ENCODE measurements at regions not wholly inside any gene's neighbourhood (a gene's known extent, or its start where the extent isn't known, plus 50 kb on each side); places are given as distances from the start of the nearest gene placed in this dataset.
A peak's percentile ranks its signal among the peaks of the same experiment; 100 is the strongest.

DNA sequence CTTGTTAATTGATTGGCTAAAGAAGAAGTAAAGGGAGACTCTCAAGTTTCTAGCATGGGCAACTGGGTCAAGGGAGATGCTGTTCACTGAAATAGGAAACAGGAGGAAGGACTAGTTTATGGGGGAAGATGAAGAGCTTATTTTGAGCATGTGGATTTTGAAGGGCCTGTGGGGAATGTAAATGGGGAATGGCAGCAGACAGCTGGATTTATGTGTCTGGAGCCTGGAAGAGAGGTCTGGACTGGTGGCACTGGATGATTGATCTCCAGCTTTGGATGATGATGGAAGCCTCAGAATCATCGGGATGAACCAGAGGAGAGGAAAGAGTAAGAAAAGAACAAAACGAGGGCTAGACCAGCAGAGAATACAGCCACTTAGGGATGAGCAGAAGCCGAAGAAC, 54.9 kb upstream of the ENAH start:
- ATAC-seq, result no peak

DNA sequence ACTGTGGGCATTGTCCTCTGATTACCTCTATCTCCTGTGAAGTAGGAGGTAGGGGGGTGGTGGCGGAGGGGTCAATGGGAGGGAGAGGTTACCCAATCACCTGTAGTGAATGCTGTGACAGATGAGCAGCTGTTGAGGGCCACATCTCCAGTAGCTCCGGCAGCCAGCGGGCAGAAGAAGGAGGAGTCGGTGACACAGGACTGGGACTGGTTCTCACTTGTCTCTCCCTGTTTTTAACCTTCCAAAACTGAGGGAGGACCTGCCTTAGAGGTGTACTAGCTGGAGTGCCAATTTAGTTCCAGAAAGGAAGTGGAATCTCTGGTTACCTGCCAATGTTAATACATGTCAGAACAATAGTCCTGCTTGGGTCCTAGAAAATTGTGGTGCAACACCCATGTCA, 56.2 kb upstream of the ENAH start:
- peak; percentile 94 for ATAC-seq

DNA sequence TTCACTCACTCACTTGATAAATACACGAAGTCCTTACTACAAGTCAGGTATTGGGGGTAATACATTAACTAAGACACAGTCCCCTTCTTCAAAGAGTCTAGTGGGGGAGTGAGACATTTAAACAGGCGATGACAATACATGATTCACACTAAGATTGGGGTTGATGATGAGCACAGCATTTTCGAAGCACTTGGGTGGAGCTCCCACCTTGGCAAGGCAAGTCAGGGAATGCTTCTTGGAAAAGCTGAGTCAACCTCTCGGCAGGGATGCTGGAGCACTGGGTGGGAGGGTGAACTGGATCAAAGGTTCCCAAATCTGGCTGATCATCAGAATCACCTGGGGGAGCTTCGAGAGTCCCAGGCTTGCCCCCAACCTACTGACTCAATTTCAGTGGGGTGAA, 57.9 kb upstream of the ENAH start:
- ATAC-seq, result peak; percentile 43

DNA sequence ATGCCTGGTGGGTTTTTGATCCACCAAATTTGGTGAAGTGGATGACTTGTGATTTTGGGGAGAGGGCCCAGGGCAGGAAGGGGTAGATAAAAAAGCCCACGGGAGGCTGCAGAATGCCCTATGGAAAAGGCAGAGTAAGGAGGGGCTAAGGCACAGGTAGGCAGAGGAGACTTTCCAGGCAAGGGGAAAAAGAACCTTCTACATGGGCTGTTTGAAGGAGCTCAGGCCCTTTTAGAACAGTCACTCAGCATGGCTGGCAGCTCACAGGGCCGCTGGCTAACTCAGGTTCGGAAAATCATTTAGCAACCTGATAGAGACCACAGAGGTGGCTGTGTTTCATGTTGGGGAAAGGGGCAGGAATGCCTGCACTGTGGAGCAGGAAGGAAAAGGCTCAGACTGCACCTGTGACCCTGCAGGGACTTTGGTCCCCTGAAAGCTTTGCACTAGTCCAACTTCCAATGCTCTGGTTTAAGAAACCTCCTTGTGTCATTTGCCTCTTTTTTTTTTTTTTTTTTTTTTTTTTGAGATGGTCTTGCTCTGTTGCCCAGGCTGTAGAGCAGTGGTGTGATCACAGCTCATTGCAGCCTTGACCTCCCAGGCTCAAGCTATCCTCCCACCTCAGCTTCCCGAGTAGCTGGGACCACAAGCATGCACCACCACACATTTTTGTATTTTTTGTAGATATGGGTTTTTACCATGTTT, 58.5 kb upstream of the ENAH start:
- no peak for ATAC-seq

DNA sequence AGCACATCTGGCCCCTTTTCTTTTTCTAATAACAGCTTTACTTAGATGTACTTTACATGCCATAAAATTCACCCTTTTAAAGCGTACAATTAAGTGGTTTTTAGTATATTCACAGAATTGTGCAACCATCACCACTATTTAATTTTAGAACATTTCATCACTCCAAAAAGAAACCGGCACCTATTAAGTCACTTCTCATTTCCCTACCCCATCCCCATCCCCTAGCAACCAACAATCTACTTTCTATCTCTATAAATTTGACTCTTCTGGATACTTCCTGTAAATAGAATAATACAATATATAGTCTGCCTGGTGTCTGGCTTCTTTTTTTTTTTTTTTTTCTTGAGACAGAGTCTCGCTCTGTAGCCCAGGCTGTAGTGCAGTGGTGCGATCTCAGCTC, 59.5 kb upstream of the ENAH start:
- ATAC-seq, result no peak

DNA sequence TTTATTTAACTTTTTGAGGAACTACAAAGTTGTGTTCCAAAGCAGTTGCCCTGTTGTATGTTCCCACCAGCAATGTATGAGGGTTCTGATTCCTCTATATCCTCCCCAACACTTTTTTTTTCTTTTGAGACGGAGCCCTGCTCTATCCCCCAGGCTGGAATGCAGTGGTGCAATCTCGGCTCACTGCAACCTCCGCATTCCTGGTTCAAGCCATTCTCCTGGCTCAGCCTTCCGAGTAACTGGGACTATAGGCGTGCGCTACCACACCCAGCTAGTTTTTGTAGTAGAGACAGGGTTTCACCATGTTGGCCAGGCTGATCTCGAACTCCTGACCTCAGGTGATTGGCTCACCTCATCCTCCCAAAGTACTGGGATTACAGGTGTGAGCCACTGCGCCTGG, 60.4 kb upstream of the ENAH start:
- no peak for ATAC-seq

DNA sequence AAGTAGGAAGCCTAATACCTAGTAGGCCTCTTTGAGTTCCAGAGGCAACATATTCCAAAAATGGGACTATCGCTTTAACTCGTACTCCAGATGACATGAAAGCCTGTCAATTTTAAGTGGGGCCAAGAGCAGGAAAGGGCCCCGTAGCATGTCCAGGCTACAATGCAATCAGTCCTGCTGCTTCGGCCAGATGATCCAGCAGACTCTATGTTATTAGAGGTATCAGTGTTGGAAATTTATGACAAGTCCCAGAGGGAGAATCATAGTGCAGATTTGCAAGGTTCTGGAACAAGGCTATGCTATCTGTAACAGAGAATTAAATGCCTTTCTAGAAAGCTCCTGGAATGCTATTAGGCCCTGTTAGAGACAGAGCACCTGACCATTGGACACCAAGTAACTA, 56.7 kb upstream of the SRP9 start:
- ATAC-seq, result no peak

DNA sequence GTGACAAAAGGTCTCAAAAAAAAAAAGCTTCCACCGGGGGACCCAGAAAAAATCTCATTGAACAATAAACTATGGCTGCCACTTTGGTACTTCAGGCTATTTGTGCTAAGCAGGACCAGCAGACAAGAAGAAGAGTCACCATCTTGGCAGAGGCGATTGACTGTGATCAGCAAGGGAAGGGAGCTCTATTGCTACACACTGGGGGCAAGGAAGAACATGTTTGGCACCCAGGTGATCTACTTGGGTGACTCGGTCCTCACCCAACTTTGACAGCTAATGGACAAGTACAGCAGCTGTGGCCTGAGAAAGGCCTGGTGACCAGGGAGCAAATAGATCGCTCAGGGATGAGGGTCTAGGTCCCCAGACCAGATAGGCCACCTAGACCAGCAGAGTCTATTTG, 53.4 kb upstream of the SRP9 start:
- ATAC-seq, result no peak

Measured in esophagus mucosa (tissue), 1 donor.